HG02840 (cell line): ENCODE measurements at regions not wholly inside any gene's neighbourhood (a gene's known extent, or its start where the extent isn't known, plus 50 kb on each side); places are given as distances from the start of the nearest gene placed in this dataset.

Source experiments
- ATAC-seq: cut with Tn5 transposase; IDR thresholded peaks from one replicate; pipeline ENCODE4 v1.9.1; 2021; ENCODE audit warnings: mild to moderate bottlenecking, moderate library complexity, moderate number of reproducible peaks; ENCODE audit not compliant: unreplicated experiment, low FRiP score

DNA sequence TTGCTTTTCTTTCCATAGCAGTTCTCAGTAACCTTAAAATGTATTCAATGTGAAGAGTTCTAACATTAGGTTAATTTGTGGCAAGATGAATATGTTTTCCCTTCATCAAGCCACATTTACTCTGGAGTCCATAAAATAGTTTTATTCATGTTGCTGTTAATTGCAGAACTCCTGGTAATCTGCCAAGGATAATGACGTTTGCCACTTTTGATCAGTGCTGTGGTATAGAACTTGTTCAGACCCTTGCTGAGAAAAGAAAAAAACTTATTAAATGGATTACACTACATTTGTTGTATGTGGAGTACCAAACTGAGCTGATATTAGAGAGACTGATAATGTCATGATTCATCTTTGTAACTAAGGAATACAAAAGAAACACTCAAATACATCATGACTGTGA lies 212.4 kb upstream of the DMAC1 start:
- ATAC-seq: no peak

DNA sequence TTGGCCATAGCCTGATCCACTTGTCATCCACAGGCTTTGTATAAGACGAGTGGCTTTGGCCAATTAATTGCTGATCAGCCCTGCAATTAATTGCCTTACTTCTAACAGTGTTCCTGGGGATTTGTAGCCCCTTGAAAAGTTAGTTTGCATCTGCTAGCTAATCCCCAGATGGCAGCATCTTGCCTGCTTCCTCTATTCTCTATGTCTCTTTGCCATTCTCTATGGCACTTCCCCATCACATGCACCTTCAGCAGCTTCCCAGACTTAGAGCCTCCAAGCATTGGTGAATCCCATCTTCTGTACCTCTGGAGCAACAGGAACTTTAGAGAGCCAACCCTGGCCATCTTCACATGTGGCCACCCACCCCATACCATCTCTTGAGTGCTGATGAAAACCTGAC lies 197.0 kb upstream of the DMAC1 start:
- no peak for ATAC-seq

DNA sequence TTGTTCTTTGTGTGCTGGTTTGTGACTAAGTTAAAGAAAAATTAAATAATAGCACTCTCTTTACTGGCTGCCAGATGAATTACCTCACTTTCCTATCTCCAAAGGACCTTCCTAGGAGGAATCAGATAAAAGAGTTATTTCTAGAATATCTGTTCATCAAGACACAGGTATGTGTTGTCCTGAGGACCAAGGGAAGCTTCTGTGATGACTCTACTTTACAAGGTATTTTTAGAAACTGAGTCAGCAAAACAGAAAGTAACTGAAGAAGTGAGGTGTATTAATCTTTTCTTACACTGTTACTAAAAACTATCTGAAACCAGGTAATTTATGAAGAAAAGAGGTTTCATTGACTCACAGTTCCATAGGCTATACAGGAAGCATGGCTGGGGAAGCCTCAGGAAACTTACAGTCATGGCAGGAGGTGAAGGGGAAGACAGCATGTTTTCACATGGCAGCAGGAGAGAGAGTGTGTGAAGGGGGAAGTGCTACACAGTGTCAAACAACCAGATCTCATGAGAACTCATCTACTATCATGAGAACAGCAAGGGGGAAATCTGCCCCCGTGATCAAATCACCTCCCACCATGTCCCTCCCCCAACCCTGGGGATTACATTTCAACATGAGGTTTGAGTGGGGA lies 189.2 kb upstream of the DMAC1 start:
- no peak for ATAC-seq

DNA sequence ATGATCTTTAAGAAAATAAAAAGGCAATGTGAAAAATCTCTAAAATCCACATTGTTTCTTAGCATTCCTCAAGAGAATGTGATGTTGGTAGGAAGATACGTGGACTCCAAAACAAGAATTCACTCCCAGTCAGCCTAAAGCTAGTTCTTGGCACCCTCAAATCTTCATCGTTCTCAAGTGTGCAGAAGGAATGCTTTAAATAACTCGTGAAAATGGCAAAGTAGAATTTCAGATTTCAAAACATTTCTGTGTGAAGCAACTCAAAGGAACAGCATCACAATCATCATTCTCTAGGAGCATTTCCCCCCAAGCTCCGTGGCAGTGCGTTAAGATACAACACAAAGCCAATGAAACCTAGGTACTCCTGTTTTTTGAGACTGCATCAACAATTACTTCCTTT lies 185.1 kb upstream of the DMAC1 start:
- no peak for ATAC-seq

DNA sequence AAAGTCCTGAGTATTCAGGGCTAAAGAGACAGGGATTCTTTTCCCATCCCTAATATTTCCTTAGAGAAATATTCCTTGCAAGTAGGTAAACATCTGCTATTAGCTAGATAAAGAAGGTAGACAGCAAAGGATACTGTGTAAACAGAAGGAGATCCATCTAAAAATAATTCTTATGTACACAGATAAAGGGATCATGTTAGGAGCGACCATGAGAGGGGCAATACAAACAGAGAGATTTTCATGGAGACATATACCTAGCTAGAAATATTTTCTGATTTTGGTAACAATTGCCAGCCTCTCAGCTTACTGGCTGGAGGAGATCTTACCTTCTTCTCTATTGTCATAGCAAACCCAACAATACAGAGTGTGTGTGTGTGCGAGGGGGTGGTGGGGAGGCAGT lies 184.6 kb upstream of the DMAC1 start:
- ATAC-seq: no peak

DNA sequence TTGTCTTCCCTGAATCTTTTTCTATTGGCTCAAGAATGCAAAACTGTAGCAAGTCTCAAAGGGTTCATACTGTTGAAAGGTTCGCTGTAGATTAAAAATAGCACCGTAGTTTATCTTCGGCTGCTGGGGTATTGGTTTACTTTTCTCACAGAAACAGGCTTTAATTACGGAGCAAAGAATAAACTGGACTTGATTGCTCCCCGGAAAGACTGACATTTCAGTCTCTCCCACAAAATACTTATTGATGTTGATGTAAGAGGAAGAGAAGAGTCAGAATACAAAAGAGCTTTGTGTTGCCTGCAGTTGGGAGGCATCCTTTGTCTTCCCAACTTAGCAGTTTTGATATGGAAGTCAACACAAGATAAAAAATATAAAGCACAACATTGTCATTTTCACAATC lies 183.9 kb upstream of the DMAC1 start:
- ATAC-seq: no peak

DNA sequence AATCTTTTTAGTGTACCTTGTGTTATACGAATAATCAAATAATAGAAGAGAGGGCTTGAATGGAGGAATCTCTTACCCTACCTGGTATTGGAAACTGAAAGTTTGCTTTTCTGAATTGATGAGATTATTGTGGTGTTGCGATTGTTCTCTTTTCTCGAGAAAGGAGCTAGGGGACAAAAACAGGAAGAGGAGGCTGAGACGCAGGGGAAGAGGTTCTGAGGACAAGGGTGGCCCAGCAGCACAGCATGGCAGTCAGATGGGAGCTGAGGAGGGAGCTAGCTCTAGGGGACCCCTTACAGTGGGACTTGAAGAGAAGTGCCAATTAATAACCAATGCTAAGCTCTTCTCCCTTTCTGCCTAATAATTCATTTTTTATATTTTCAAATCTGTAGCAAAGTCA lies 183.3 kb upstream of the DMAC1 start:
- no peak for ATAC-seq

DNA sequence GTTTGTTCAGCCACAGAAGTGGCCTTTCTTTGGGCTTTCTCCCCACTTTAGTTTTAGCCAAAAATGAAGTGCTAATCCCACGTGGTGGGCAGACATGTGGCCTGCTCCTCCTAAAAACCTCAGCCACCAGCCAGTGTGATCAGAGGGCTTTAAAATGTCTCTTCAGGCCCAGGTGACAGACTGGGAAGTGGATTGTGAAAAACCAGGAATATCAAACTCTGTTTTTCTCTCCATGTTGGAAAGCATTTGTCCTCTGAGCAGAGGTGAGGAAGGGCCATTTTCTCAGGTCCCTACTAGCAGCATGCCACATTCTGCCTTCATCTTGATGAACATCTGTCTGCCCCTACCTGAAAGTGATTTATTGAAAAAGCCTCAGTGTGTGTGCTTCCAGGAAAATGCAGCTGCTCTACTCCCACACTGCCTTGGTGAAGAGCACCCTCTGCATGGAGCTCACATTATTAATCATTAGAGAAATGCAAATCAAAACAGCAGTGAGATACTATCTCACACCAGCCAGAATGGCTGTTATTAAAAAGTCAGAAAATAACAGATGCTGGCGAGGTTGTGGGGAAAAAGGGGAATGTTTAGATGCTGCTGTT lies 181.2 kb upstream of the DMAC1 start:
- no peak for ATAC-seq

DNA sequence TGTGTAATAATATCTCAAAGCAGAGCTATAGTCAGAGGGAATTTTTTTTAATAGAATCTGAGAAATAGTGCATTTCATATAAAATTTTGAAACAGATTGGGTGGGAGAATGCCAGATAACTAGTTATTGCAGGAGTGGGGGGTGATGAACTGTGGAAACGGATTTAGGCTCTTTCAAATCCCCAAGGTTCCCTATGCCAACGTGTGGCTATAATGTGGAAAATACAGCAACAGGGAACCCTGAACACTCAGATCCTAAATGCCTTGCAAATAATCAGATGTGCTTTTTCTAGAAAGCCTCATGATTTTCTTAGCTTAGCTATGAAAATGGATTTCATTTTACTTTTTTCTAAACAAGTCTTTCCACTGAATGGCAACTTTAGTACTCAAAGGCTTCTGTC lies 180.5 kb upstream of the DMAC1 start:
- no peak for ATAC-seq

DNA sequence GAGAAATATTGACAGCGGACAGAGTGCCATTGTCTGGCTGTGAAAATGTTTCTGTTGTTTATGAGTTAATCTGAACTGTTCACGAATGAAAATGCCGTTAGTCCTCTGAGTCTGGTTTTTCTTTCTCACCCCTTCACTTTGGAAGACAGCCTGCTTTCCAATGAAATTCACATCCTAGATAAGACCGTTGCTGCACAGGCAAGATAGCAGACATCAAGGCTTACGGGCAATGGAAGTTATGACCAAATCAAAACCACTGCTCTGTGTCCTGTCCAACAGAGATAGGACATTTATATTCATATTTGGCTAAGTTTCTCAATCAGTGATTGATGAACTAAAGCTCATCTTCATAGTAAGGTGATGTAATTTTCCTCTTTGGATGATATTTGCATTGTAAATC lies 180.0 kb upstream of the DMAC1 start:
- no peak for ATAC-seq

DNA sequence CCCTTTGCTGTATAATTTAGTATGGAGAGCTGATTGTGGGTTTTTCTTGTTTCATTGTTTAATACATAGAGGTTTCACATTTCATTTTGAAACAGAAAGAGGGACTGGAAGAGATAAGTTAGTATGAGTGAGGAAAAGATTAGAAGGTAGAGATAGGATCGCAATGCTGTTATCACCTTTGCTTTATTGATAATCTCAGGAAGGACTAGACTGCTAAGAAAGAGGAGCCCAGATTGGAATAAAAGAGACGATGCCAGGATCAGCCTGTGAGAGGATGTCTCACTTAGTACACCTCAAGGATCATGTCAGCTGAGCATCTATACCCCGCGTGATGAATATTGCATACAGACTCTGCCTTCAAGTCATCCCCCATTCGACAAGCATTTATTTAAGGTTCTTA lies 178.0 kb upstream of the DMAC1 start:
- ATAC-seq: no peak

DNA sequence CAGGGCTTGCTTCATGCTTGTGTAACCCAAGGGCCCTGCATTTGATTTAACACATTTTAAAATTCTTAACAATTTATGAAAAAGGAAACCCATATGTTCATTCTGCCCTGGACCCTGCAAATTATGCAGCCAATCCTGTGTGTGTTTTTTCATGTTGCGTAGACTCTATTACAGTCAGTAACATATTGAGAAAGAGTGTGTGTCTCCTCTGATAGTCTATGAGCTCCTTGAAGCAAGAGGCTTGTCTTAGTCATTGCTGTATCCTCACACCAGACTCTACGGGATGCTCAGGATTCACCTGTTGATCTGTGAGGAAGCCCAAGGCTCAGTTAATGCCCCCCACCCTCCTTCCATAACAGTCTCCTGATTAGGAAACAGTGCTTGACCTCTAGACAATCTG lies 177.3 kb upstream of the DMAC1 start:
- no peak for ATAC-seq

DNA sequence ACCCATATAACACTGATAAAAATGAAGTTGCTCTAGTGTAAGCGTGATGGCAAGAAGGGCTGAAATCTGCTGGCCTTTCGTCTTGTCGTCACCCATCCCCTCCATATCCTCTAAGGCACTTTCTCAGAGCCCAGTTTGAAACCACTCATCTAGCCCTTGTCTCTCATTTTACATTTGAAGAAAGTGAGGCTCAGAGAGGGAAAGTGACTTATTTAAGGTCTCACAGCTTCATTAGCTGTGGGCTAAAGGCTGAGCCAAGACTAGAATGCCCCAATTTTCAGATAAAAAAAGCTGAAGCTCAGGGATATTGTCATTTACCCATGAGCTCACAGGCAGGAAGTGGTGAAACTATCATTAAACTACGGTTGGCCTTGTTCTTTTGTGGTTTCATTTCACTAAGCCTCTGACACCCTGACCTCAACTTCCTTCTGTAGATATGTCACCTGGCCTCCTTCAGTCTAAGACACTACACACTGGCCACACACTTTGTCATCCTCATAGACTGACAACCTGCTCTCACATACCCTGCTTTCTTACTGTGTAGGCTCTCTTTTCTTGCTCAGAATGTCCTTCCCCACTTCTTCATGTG lies 176.7 kb upstream of the DMAC1 start:
- peak; percentile 99 for ATAC-seq

DNA sequence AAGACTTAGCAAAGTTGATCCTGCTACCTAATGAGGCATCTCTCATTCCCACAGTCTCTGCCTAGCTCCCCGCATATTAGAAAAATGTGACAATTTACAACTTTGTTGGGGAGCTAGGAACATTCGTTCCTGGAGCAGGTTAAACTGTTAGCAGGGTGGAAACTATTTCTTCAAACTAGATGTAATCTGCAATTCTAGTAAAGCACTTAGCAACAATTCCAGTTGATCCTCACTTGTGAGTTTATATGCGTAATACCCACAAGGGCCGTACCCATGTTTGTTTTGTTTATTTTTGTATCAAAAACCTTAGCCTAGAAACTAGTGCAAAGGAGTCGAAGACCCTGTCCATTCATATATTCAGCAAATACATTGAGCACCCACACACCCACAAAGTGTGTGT lies 175.8 kb upstream of the DMAC1 start:
- ATAC-seq: no peak

DNA sequence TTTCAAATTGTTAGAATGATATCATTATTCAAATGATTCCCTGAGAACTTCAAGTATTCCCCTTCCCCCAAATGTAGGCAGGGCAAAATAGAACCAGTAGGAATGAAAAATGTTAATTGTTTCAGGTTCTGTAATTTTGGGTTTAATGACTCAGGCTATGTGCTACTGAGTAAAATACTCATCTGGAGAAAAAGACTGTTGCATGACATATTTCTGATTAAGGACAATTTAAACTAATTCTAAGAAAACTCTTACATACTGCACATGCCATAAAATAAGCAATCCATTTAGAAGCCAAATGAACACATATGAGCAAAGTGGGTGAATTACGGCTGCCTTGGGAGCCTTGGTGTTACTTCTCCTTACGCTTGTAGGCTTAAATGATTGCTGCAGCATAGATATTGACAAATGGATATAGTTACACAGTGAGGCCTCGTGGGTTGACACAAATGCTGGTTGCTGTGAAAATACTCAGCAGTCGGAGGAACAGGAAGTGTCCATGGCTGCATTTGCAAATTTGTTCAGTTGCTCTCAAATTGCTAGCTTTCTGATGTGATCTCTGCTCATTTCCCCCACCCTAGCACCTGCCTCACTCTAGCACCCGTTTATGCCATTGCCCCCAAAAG lies 174.9 kb upstream of the DMAC1 start:
- ATAC-seq: peak; percentile 24

DNA sequence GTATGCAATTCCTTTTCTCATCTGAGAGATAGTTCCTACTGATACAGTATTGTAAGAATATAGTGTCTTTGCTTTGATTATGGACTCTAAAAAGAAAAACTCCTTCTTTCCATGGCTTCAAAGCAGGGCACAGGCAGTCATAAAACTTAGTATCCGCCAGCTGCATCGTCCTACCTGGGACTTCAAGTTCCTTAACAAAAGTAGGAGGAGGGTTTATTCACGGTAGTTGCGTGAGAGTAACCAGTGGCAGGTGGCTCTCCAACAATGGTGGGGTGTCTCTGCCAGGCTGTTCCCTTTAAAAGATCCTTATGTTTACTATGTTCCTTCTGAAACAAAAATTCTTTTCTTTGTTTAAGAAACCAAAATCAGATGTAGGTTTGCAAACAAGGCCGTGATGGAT lies 173.5 kb upstream of the DMAC1 start:
- no peak for ATAC-seq

DNA sequence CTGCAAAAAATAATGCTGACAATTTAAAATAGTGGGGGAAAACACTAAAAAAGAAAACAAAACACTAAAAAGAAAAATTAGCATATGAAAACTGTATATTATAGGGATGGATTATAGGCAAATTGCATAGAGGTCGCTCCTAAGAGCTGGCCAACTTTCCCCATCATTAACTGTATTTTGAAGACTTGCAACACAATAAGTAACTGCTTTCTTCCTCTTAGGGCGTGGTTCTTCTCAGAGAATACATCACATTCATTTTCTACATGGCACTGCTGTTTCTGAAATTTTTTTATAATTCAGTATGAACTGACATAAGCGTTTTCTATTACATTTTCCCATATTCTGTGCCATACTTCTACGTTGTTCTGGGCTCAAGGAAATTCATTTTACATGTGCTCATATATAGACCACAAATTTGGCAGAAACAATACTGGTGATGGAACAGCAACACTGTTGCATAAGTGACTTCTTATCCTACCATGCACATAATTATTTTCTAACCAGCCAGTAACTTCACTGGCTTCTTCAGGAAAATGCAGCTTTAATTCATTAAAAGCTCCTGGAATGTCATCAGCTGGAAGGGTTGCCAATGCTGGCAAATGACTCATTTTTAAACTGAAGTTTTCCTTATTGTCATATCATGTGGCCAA lies 171.2 kb upstream of the DMAC1 start:
- no peak for ATAC-seq

DNA sequence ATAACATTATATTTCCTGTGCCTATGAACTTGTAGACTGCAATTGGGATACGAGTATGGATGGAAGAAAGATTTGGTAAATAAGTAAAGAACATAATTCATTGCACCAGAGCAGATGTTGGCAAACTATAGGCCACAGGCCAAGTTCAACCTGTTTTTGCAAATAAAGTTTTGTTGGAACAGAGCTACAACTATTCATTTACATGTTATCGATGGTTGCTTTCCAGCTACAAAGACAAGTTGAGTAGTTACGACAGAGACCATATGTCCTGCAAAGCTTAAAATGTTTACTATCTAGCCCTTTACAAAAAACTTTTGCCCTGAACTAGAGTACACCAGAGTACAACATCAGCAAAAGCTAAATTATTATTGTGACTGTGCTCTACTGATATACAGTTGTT lies 169.1 kb upstream of the DMAC1 start:
- no peak for ATAC-seq

DNA sequence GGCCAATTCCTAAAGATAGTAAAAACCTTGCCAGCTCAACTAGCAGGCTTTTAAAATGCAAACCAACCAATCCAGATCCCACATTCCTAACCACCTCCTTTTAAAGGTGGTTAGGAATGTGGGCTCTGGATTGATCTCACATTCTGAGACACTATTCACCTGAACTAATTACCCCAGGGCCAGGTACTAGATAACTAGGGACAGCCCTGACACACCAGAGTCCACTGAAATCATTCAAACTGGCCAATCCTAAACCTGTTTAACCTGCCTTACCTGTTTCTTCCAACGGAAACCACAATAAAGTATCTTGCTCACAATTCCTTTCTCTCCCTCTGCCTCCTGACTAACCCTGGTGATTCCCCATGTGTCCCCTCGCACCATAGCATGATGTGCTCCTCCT lies 168.3 kb upstream of the DMAC1 start:
- no peak for ATAC-seq

DNA sequence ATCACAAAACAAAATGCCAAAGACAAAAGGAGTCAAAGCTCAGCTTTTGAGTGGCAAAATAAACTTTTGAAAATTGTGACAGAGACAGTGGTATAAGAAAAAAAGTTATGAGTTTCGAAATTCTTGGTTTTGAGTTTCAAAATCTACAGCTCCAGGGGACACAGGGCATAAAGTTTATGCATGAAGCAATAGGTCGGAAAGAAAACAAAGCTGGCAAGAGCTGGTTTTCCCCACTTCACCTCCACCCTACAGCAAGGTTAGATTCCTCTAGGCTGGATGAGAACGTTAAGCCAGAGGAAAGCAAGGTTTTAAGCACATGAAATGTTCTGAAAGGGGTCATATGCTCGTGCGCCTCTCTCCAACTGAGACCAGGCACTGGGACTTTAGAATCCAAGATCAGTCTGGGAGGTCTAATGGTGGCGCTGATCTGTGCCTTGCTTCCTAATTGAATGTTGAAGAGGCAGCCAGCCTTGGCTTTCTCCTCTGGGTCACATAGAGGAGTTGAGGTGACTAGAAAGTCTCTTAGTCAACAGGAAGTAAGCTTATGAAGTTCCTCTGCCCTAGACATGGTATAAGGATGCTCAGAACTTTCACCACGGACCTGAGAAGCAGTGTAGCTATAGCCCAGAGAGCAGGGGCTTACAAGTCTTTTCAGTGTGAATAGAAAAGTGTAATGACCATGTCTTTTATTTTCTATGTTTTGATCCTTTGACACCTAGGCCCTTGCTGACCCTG lies 167.7 kb upstream of the DMAC1 start:
- ATAC-seq: no peak

DNA sequence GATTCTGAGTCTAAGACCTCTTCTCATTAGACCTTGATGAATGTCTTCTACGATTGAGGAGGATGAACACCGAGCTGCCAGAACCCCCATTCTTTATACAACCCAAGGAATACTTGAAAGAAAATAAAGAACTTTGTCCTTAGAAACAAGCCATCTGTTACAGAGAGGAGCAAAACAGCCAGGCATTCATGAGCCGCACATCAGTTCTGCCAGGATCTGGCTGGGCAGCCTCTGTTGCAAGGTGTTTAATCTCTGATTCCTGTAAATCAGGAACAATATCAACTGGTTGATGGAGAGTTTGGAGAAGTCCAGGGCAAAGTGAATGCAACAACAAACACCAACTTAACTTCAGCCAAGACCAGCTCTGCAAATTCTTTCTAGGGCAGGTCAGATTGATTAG lies 165.5 kb upstream of the DMAC1 start:
- ATAC-seq: no peak
